ENCODE measurements at regions not wholly inside any gene's neighbourhood (a gene's known extent, or its start where the extent isn't known, plus 50 kb on each side); places are given as distances from the start of the nearest gene placed in this dataset.

- ChIA-PET CTCF (no interaction called here), POLR2A (no interaction called here), RAD21 (ENCODE audit: low non-redundant PET in 1 of 2, low total read pairs in 2 of 2, uncharacterized antibody in 2 of 2, unreplicated experiment in 2 of 2) (no interaction called here)
- no peaks in the 10 kb centered on the region for H3K9me3 ChIP-seq (ENCODE audit: control insufficient read depth in 1 of 2, insufficient read depth in 1 of 2, low read depth in 1 of 2, low read length in 2 of 2)
- no peaks in the 10 kb centered on the region for H4K20me1 ChIP-seq (ENCODE audit: insufficient read depth)
- H2AFZ ChIP-seq (ENCODE audit: low read depth, low read length, poor library complexity, severe bottlenecking): no peak overlapping the region
- ATAC-seq (no peak), DNase-seq (ENCODE audit: low read depth, low spot score) (no peak)
- H3K4me2 ChIP-seq (ENCODE audit: low read length): no peak overlapping the region
- no peaks in the 10 kb centered on the region for H3K79me2 ChIP-seq (ENCODE audit: insufficient read depth, low read length)
- H3K27me3 ChIP-seq (ENCODE audit: insufficient read depth, low read length): no peaks in the 10 kb centered on the region
- H3K4me3 ChIP-seq (replicated peaks in 1 of 2; ENCODE audit: low read depth in 1 of 2, low read length in 2 of 2): no peak overlapping the region
- intact Hi-C loops (cut with micrococcal nuclease): no loop called here
- no peaks in the 10 kb centered on the region for H3K36me3 ChIP-seq (ENCODE audit: control insufficient read depth in 1 of 2, insufficient read depth in 2 of 2, low read length in 2 of 2)
- H3K27ac ChIP-seq (ENCODE audit: low read depth, low read length): no peak overlapping the region
- H3K9me2 ChIP-seq (ENCODE audit: insufficient read depth): no peaks in the 10 kb centered on the region
- no TSS peak for BruUV-seq (replicated peaks)
- TF ChIP-seq POLR2A (IDR thresholded peaks at IDR 0.05; ENCODE audit: borderline replicate concordance, extremely low read depth, insufficient read depth, insufficient read length) (no peak), ZNF274 (IDR thresholded peaks at IDR 0.05; ENCODE audit: low read depth, low read length) (no peak), SRF (IDR thresholded peaks at IDR 0.05; ENCODE audit: low read depth) (no peak), JUND (IDR thresholded peaks at IDR 0.05) (no peak), ZFX (IDR thresholded peaks at IDR 0.05) (no peak), EGR1 (IDR thresholded peaks at IDR 0.05; ENCODE audit: low read depth) (no peak), ZBTB33 (IDR thresholded peaks at IDR 0.05; ENCODE audit: extremely low read depth, insufficient replicate concordance, low read length) (no peak), POLR2AphosphoS5 (IDR thresholded peaks at IDR 0.05; ENCODE audit: low read depth, low read length) (no peak), EZH2 (IDR thresholded peaks at IDR 0.05) (no peak), YY1 (IDR thresholded peaks at IDR 0.05; ENCODE audit: extremely low read depth, insufficient replicate concordance, low read depth, low read length) (no peak), ELF1 (IDR thresholded peaks at IDR 0.05; ENCODE audit: borderline replicate concordance, low read depth) (no peak), FOSL1 (IDR thresholded peaks at IDR 0.05; ENCODE audit: low read depth) (no peak), REST (IDR thresholded peaks at IDR 0.05; ENCODE audit: low read depth) (no peak), CBX3 (IDR thresholded peaks at IDR 0.05; ENCODE audit: low read depth) (no peak), EZH2phosphoT487 (IDR thresholded peaks at IDR 0.05; ENCODE audit: borderline replicate concordance) (no peak)
- TF ChIP-seq, protein P1, sequence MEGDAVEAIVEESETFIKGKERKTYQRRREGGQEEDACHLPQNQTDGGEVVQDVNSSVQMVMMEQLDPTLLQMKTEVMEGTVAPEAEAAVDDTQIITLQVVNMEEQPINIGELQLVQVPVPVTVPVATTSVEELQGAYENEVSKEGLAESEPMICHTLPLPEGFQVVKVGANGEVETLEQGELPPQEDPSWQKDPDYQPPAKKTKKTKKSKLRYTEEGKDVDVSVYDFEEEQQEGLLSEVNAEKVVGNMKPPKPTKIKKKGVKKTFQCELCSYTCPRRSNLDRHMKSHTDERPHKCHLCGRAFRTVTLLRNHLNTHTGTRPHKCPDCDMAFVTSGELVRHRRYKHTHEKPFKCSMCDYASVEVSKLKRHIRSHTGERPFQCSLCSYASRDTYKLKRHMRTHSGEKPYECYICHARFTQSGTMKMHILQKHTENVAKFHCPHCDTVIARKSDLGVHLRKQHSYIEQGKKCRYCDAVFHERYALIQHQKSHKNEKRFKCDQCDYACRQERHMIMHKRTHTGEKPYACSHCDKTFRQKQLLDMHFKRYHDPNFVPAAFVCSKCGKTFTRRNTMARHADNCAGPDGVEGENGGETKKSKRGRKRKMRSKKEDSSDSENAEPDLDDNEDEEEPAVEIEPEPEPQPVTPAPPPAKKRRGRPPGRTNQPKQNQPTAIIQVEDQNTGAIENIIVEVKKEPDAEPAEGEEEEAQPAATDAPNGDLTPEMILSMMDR (IDR thresholded peaks at IDR 0.05 in 2 of 3, conservative IDR thresholded peaks at IDR 0.05 in 1 of 3; ENCODE audit: borderline replicate concordance in 1 of 3, insufficient read depth in 1 of 3, low read depth in 2 of 3, low read length in 2 of 3): no peak
- TF ChIP-seq, protein P2, sequence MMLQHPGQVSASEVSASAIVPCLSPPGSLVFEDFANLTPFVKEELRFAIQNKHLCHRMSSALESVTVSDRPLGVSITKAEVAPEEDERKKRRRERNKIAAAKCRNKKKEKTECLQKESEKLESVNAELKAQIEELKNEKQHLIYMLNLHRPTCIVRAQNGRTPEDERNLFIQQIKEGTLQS (IDR thresholded peaks at IDR 0.05): no peak
- no peak overlapping the region for H3K9ac ChIP-seq (ENCODE audit: low read length)
- no peaks in the 10 kb centered on the region for H3K4me1 ChIP-seq (ENCODE audit: control insufficient read depth in 1 of 2, insufficient read depth in 2 of 2, low read length in 2 of 2)
Observed at GRCh38 chr20:11654766-11655165, 262.9 kb upstream of the BTBD3 start.
